ENCODE measurements at regions not wholly inside any gene's neighbourhood (a gene's known extent, or its start where the extent isn't known, plus 50 kb on each side); places are given as distances from the start of the nearest gene placed in this dataset.

DNA sequence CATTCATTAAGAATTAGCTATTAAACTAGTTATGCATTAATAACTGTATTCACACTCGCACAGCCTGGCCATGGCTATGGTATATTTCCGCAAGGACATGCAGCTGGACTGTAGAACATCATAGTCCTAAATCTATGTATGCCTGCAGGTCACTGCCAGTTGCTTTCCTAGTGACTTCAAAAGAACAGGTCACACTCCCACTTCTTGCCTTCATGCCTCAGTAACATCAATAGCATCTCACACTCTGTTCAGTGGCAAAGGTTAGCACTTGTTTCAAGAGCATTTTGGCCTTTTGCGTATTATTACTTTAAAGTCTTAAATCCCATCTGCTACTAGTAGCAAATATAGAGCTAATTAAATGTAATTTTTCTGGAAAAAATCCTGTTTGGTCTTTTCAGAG, 131.4 kb upstream of the DCC start:
- Histone ChIP-seq H3K27ac (ENCODE audit: low read length) (no peak overlapping the region), H3K27me3 (ENCODE audit: control insufficient read depth, insufficient read depth) (no peaks in the 10 kb centered on the region), H3K9me3 (ENCODE audit: control insufficient read depth, low read length) (no peaks in the 10 kb centered on the region), H3K4me1 (ENCODE audit: control insufficient read depth, insufficient read depth, low read length) (peaks cover 2% of the 10 kb centered on the region), H3K4me3 (ENCODE audit: low read length) (no peak overlapping the region)
- 90% methylated on average over 3 of the region's 3 CpGs for WGBS
- intact Hi-C loops (cut with DNase I) = no loop called here
- DNase-seq (no peak), ATAC-seq (no peak)

DNA sequence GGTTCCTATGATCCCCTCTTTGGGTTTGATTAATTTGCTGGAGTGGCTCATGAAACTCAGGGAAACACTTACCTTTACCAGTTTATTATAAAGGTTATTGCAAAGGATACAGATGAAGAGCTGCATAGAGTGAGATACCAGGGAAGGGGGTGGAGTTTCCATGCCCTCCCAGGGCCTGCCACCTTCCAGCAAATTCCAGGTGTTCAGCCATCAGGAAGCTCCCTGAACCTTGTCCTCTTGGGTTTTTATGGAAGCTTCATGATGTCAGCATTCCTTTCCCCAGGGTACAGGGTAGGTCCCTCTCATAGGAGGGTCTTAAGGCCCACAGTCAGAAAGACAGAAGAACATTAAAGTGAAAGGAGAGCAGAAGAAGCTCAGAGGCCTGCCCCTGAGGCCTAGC, 123.9 kb upstream of the DCC start:
- Histone ChIP-seq H3K9me3 (ENCODE audit: control insufficient read depth, low read length) (no peaks in the 10 kb centered on the region), H3K4me3 (ENCODE audit: low read length) (no peak overlapping the region), H3K27me3 (ENCODE audit: control insufficient read depth, insufficient read depth) (no peaks in the 10 kb centered on the region), H3K4me1 (ENCODE audit: control insufficient read depth, insufficient read depth, low read length) (no peaks in the 10 kb centered on the region), H3K27ac (ENCODE audit: low read length) (no peak overlapping the region)
- intact Hi-C loops (cut with DNase I) = no loop called here
- no peak for DNase-seq
- ATAC-seq = no peak

DNA sequence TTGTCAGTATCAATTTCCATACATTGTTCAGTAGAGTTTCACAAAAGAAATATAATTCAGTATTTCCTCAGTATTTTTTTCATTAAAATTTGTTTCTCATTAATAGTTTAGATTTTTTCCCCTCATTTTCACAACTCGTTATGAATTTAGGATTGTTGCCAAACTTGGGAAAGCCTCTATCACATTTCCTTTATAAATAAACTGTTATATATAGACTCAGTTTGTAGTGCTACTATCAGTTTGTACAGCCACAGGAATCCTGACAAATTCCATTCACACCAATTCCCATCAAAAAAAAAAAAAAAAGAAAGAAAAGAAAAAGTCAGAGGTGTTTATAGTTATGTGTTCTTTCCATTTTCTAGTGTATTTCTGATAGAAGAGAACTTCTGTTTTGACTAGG, 123.3 kb upstream of the DCC start:
- Histone ChIP-seq H3K4me1 (ENCODE audit: control insufficient read depth, insufficient read depth, low read length) (no peaks in the 10 kb centered on the region), H3K27ac (ENCODE audit: low read length) (no peak overlapping the region)
- WGBS = 13% methylated on average over 1 of the region's 1 CpG

DNA sequence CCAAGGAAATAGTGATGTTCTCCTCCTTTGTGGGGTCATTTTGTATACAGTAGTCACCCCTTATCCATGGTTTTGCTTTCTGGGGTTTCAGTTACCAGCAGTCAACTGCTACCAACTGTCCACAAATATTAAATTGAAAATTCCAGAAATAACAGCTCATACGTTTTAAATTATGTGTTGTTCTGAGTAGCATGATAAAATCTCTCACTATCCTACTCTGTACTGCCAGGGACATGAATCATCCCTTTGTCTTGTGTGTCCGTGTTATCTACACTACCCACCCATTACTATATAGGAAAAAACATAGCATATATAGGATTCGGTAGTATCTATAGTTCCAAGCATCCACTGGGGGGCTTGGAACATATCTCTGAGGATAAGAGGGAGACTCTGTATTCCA, 120.9 kb upstream of the DCC start:
- H3K4me3 ChIP-seq (ENCODE audit: low read length) = no peak overlapping the region
- intact Hi-C loops (cut with DNase I) = no loop called here
- no peak overlapping the region for H3K27ac ChIP-seq (ENCODE audit: low read length)
- DNase-seq = no peak
- H3K9me3 ChIP-seq (ENCODE audit: control insufficient read depth, low read length) = no peaks in the 10 kb centered on the region
- H3K4me1 ChIP-seq (ENCODE audit: control insufficient read depth, insufficient read depth, low read length) = no peaks in the 10 kb centered on the region
- no peak for ATAC-seq
- H3K27me3 ChIP-seq (ENCODE audit: control insufficient read depth, insufficient read depth) = no peaks in the 10 kb centered on the region
- WGBS = 36% methylated on average over 3 of the region's 3 CpGs

More for the DNA sequence above, 123.3 kb upstream of the DCC start:
- no peak for DNase-seq
- no peak overlapping the region for H3K4me3 ChIP-seq (ENCODE audit: low read length)
- H3K9me3 ChIP-seq (ENCODE audit: control insufficient read depth, low read length) = no peaks in the 10 kb centered on the region
- ATAC-seq = no peak
- intact Hi-C loops (cut with DNase I) = no loop called here
- no peaks in the 10 kb centered on the region for H3K27me3 ChIP-seq (ENCODE audit: control insufficient read depth, insufficient read depth)

DNA sequence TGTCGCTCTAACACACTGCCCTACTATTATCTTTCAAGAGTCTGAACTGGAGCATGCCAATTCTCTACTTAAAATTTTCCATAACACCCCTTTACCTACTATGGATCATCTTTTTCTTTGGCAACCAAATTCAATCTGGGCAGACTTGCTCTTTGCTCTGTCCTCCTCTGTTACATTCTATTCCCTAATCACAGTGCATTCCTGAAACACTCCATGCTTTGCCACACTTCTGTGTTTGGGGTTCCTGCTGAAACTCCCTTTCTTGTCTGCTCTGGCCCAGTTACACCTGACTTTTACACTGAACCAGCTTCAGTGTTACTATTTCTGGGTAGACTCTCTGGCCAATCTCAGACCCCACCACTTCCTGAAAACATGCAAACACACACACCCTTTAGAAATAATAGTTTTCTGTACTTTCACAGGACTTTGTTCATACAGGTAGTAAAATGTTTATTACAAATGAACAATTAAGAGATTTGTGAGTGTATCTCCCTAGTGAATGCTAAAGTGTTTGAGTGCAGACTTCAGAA, 119.9 kb upstream of the DCC start:
- no peak for DNase-seq
- intact Hi-C loops (cut with DNase I) = no loop called here
- H3K4me3 ChIP-seq (ENCODE audit: low read length) = no peak overlapping the region

DNA sequence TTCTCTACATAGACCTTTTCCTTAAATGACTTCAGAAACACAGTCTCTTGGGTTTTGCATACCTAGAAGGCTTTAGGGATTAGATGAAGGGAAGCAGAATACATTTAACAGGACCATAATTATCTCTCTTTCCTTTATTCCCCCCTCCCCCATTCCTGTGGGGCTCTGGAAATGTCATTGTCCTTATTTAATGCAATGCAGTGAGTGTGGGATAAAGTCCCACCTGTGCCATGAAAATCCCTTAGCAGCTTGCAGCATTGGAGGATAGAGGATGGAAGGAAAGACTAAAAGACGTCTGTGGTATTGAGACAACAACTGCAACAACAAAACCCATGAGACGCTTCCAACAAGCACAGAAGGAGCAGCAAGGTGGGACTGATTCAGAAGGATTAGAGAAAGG, 117.8 kb upstream of the DCC start:
- no peak overlapping the region for H3K27ac ChIP-seq (ENCODE audit: low read length)
- WGBS = 77% methylated on average over 2 of the region's 2 CpGs
- DNase-seq (no peak), ATAC-seq (no peak)
- H3K9me3 ChIP-seq (ENCODE audit: control insufficient read depth, low read length) = no peaks in the 10 kb centered on the region
- no peak overlapping the region for H3K4me3 ChIP-seq (ENCODE audit: low read length)
- no peaks in the 10 kb centered on the region for H3K27me3 ChIP-seq (ENCODE audit: control insufficient read depth, insufficient read depth)
- no peaks in the 10 kb centered on the region for H3K4me1 ChIP-seq (ENCODE audit: control insufficient read depth, insufficient read depth, low read length)
- intact Hi-C loops (cut with DNase I) = no loop called here

More for the DNA sequence above, 119.9 kb upstream of the DCC start:
- ATAC-seq = peak in 1 of 2 donors; percentile 65
- H3K4me1 ChIP-seq (ENCODE audit: control insufficient read depth, insufficient read depth, low read length) = no peaks in the 10 kb centered on the region
- no peaks in the 10 kb centered on the region for H3K9me3 ChIP-seq (ENCODE audit: control insufficient read depth, low read length)
- no peaks in the 10 kb centered on the region for H3K27me3 ChIP-seq (ENCODE audit: control insufficient read depth, insufficient read depth)
- WGBS = 38% methylated on average over 1 of the region's 1 CpG
- H3K27ac ChIP-seq (ENCODE audit: low read length) = no peak overlapping the region

DNA sequence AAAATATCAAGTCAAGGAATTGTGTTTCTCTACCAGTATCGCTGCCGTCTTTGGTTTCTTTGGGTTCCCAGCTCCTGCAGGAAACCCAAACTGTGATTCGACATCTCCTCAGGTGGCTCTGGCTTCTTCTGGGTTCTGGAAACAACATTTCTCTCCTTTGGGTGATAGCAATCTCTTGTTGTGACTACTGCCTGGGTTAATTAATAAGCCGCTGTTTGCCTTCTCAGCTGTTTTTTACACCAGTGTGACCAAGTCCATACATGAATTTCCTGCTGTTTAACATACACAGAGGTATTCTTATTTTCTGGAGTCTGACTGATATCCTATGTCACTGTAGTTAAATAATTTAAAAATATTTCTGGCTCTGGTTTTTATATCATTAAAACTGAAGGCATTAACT, 112.5 kb upstream of the DCC start:
- Histone ChIP-seq H3K27ac (ENCODE audit: low read length) (no peak overlapping the region), H3K9me3 (ENCODE audit: control insufficient read depth, low read length) (no peaks in the 10 kb centered on the region), H3K27me3 (ENCODE audit: control insufficient read depth, insufficient read depth) (no peaks in the 10 kb centered on the region), H3K4me3 (ENCODE audit: low read length) (no peak overlapping the region), H3K4me1 (ENCODE audit: control insufficient read depth, insufficient read depth, low read length) (no peaks in the 10 kb centered on the region)
- 87% methylated on average over 4 of the region's 4 CpGs for WGBS
- intact Hi-C loops (cut with DNase I) = no loop called here
- no peak for DNase-seq
- no peak for ATAC-seq

DNA sequence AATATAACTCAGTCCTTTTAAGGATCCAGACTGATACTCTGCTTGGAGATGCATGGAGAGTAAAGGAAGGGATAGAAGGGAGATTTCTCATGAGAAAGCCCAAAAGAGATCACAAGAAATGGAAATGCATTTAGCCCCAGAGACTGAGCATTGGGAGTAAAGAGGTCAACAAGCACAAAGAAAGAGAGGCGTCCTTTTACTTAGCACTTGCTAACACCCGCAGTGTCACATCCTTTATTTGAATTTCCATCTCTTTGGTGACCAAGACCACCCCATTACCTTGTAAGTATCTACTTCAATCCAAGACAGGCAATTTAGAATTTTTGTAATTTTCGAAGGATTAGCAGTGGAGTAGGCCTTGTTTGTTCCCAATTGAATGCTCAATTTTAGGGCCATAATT, 111.8 kb upstream of the DCC start:
- no peaks in the 10 kb centered on the region for H3K9me3 ChIP-seq (ENCODE audit: control insufficient read depth, low read length)
- H3K4me1 ChIP-seq (ENCODE audit: control insufficient read depth, insufficient read depth, low read length) = no peaks in the 10 kb centered on the region
- H3K4me3 ChIP-seq (ENCODE audit: low read length) = no peak overlapping the region
- WGBS = 61% methylated on average over 3 of the region's 3 CpGs
- DNase-seq = no peak
- no peaks in the 10 kb centered on the region for H3K27me3 ChIP-seq (ENCODE audit: control insufficient read depth, insufficient read depth)
- ATAC-seq = no peak
- H3K27ac ChIP-seq (ENCODE audit: low read length) = no peak overlapping the region
- intact Hi-C loops (cut with DNase I) = no loop called here

DNA sequence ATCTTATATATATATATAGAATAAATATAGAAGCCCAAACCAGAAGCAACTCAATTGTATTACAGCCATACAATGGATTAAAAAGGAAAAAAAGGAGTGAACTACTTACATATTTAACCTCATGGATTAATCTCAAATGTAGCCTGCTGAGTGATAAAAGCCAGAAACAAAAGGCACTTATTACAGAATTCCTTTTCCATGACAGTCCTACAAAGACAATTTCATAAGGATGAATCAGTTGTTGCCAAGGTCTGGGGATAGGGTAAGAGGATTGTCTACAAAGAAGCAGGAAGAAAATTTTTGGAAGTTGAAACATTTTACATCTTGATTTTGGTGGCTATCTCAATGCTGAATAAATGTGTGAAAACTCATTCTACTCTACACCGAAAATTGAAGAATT, 103.9 kb upstream of the DCC start:
- DNase-seq = no peak
- WGBS = 83% methylated on average over 1 of the region's 1 CpG
- Histone ChIP-seq H3K4me1 (ENCODE audit: control insufficient read depth, insufficient read depth, low read length) (no peaks in the 10 kb centered on the region), H3K27ac (ENCODE audit: low read length) (no peak overlapping the region), H3K4me3 (ENCODE audit: low read length) (no peak overlapping the region), H3K9me3 (ENCODE audit: control insufficient read depth, low read length) (no peaks in the 10 kb centered on the region), H3K27me3 (ENCODE audit: control insufficient read depth, insufficient read depth) (no peaks in the 10 kb centered on the region)
- intact Hi-C loops (cut with DNase I) = no loop called here
- ATAC-seq = no peak

DNA sequence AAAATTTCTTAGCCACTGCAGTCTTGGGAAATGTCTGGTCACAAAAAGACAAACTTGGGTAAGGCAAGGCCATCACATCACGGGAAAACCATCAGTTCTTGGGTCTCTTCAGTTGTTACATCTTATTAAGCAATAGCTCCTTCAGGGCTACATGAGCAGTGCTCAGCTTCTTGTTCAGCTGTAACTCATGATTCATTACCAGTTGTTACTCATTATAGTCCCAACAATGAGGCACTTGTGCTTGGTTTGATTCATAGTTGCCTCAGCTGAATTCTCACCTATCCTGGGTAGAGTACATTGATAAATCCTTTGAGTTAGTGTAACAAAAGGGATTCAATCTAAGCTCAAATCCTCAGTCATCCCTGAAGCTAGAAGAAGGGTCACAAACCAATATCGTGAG, 102.4 kb upstream of the DCC start:
- ATAC-seq = no peak
- Histone ChIP-seq H3K4me3 (ENCODE audit: low read length) (no peak overlapping the region), H3K4me1 (ENCODE audit: control insufficient read depth, insufficient read depth, low read length) (no peaks in the 10 kb centered on the region), H3K27ac (ENCODE audit: low read length) (no peak overlapping the region), H3K27me3 (ENCODE audit: control insufficient read depth, insufficient read depth) (no peaks in the 10 kb centered on the region), H3K9me3 (ENCODE audit: control insufficient read depth, low read length) (no peaks in the 10 kb centered on the region)
- WGBS = 83% methylated on average over 2 of the region's 2 CpGs
- DNase-seq = no peak
- intact Hi-C loops (cut with DNase I) = no loop called here

DNA sequence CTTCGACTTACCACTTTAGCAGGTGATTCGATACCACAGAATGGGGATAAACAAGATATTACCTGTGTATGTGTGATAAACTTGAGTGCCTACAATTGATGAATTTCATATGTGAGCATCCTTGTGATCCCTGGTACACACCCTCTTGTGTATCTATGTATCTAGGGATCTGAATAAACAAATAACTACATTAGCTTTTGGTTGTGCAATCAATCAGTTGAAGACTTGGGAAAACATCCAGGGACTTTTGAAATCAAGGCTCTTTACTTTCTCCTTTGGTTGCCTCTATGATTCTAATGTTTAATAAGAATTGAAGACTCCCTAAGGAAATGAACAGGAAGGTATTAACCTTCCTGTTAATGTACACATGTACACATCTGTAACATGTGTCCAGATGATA, 97.3 kb upstream of the DCC start:
- DNase-seq = no peak
- intact Hi-C loops (cut with DNase I) = no loop called here

DNA sequence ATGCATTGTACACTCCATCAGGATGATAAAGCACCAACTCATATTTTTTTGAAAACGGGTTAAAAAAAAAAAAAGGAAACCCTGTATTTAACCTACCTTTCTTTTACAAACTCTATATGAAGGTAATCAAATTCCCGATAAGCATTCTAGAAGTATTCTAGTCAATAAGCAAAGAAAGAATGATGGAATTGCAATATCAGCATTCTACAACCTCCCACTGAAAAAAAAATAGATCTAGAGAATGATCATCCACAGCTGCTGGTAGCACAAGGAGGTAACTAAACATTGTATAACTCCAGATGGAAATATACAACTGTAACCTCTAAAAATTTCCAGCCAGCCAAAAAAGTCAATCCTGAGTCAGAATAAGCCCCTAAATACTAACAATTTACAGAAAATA, 95.3 kb upstream of the DCC start:
- Histone ChIP-seq H3K9me3 (ENCODE audit: control insufficient read depth, low read length) (no peaks in the 10 kb centered on the region), H3K4me3 (ENCODE audit: low read length) (no peak overlapping the region), H3K4me1 (ENCODE audit: control insufficient read depth, insufficient read depth, low read length) (no peaks in the 10 kb centered on the region), H3K27ac (ENCODE audit: low read length) (no peak overlapping the region), H3K27me3 (ENCODE audit: control insufficient read depth, insufficient read depth) (no peaks in the 10 kb centered on the region)
- no peak for DNase-seq
- intact Hi-C loops (cut with DNase I) = no loop called here
- no peak for ATAC-seq
- WGBS = 77% methylated on average over 2 of the region's 2 CpGs

More for the DNA sequence above, 97.3 kb upstream of the DCC start:
- 85% methylated on average over 2 of the region's 2 CpGs for WGBS
- H3K27me3 ChIP-seq (ENCODE audit: control insufficient read depth, insufficient read depth) = no peaks in the 10 kb centered on the region
- H3K4me1 ChIP-seq (ENCODE audit: control insufficient read depth, insufficient read depth, low read length) = no peaks in the 10 kb centered on the region
- H3K9me3 ChIP-seq (ENCODE audit: control insufficient read depth, low read length) = no peaks in the 10 kb centered on the region
- no peak overlapping the region for H3K27ac ChIP-seq (ENCODE audit: low read length)
- no peak for ATAC-seq
- H3K4me3 ChIP-seq (ENCODE audit: low read length) = no peak overlapping the region
